GM18508 (cell line): ENCODE measurements at regions not wholly inside any gene's neighbourhood (a gene's known extent, or its start where the extent isn't known, plus 50 kb on each side); places are given as distances from the start of the nearest gene placed in this dataset.
"Not testable (repeated sequence)": the region's sequence is repeated elsewhere in the genome, so short reads cannot be mapped to it uniquely, and the experiment has no call there.

ENCODE experiments used
- ATAC-seq: cut with Tn5 transposase; IDR thresholded peaks from one replicate; pipeline ENCODE4 v1.9.1; 2021; ENCODE audit warnings: moderate number of reproducible peaks; ENCODE audit not compliant: insufficient read depth, unreplicated experiment

- ATAC-seq: no peak
Measured at GRCh38 chr1:214856843-214857242, 225.7 kb upstream of the KCNK2 start.

DNA sequence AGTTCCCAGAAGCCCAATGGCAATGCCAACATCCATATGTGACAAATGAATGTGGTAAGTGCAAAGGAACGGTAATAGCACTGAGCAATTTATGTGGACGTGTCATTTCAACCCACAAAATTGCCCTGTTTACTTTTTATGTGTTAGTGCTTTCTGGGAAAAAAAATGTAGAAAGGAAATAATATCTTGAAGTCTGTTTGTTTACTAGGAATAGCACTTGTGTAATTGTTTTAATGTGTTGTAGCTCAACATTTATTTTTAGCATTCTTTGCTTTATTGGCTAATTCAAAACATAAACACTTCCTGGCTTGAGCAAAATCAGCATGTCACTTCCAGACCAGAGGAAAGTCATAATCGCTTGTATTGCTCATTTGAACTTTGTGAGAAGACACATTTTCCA is 224.8 kb upstream of the KCNK2 start:
- ATAC-seq: no peak

DNA sequence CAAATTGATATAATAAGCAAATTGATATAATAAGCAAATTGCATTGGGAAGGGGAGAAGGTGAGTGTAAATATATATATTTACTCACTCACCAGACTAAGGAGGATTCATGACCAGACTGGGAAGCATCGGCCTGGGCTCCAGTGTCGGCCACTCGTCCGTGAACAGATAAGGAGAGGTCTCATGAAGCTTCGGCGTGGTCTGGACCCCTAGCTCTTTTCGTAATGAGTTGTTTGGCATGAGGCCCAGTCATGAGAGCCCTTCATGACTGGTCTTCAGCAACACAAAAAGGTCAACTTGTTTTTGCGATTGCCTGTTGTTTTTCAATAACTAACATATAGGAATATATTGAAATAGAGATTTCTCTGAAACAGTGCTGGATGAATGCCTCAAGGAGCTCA is 222.9 kb upstream of the KCNK2 start:
- no peak for ATAC-seq

DNA sequence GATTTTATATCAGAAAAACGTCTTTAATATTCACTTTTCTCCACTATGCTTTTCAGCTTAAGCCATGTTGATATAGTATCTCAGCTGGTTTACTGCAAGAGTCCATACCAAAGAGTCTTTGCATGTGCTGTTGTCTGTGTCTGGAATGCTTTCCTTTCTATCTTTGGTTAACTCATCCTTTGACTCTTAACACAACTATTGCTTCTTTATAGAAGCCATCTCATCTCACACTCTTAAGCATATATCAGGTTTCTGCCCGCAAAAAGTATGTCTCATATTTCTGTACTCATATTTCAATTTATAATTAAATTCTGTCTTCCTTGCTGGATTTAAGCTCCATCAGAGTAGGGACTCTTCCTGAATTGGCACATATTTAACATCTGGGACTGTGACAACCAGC is 220.9 kb upstream of the KCNK2 start:
- no peak for ATAC-seq

- ATAC-seq: no peak
Measured at GRCh38 chr1:214862421-214862820, 220.1 kb upstream of the KCNK2 start.

DNA sequence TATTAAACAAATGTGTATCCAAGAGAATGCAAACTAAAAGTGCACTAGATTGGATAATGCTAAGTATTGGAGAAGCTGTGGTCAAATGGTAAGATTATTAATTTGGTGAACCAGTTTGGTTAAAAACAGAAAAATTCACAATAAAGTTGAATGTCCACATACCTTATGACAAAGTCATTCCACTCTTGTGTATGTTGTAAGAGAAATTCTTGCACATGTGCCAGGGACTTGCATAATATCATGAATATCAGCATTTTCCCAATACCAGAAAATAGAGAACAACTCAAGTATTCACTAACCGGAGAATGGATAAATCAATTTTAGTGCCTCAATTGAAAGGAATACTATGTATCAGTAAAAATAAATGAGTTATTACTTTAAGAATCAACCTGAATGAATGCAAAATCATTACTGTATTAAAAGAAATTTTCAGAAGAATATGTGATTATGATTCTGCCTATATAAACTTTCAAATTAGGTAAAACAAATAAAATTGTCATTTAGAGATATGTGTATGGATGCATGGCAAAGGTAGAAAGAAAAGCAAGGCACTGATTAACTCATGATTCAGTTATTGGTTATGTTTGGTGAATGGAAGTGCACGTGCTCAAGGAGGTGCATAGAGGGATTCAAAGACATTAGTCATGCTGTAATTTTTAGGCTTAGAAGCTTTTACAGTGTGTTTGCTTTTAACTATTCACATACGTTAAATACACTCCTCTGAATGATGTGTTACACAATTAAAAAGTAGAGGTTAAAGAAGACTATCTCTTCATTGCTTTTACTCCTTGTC is 217.4 kb upstream of the KCNK2 start:
- no peak for ATAC-seq

DNA sequence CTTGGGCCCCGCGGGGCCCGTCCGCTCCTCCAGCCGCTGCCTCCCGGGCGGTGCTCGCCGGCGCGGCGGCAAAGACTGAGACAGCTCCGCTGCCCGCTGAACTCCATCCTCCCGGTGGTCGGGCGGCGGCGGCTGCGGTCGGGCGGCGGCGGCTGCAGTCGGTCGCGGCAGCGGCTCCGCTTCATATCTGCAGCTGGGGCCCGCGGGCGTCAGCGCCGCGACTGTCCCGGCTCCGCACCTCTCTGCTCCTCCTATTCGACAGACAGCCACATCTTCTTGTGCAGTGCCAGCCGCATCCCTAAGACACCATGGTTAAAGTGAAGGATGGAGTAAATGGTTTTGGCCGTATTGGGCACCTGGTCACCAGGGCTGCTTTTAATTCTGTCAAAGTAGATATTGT is 212.1 kb upstream of the KCNK2 start:
- not testable (repeated sequence) for ATAC-seq

DNA sequence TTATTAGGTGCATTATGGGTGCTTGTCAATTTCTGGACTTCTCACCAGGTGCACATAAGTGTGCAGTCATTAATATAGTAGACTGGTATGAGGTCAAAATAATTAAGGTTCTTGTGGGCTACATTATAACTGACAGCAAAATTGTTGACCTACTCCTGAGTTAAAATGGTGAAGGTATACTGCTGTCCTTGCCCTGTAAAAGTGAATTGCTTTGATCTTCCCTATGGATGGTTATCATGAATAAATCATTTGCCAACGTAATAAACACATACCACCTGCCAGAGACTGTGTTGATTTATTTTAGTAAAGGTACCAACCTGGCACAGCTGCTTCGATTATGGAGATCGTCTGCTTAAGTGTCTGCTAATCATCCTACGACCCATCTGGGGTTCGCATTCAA is 201.6 kb upstream of the KCNK2 start:
- ATAC-seq: no peak

DNA sequence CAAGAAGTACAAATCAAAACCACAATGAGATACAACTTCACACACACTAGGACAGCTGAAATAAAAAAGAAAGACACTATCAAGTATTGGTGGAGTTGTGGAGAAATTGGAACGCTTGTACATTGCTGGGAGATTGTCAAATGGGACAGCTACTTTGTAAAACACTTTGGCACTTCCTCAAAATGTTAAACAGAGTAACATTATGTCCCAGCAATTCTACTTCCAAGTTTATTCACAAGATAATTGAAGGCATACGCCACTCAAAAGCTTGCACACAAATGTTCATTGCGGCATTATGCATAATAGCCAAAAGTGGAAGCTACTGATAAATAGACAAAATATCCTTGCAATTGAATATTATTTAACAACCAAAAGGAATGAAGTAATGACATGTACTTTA is 199.9 kb upstream of the KCNK2 start:
- ATAC-seq: no peak

GRCh38 chr1:214895011-214895600 is 187.4 kb upstream of the KCNK2 start:
- ATAC-seq: no peak

DNA sequence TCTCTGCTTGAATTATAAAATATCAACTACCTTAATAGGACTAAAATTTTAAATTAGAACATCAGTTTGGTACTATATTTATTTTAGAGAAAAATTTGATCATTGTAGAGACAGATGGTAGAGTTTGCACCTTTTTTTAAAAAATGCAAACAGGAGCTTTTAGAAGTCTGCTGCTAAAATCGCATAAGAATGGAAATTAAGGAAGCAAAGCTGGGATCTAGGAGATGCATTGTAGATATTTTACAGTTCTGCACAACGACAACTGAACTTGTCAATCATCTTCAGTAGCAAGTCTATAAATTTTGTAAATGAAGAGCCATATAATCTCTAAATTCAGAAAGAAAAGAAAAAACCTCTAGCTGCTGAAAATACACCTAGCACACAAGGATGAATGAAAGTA is 185.6 kb upstream of the KCNK2 start:
- no peak for ATAC-seq

GRCh38 chr1:214897581-214897980 is 185.0 kb upstream of the KCNK2 start:
- no peak for ATAC-seq

- no peak for ATAC-seq
Measured at GRCh38 chr1:214898161-214898560, 184.4 kb upstream of the KCNK2 start.

GRCh38 chr1:214898718-214899117 is 183.8 kb upstream of the KCNK2 start:
- ATAC-seq: no peak

DNA sequence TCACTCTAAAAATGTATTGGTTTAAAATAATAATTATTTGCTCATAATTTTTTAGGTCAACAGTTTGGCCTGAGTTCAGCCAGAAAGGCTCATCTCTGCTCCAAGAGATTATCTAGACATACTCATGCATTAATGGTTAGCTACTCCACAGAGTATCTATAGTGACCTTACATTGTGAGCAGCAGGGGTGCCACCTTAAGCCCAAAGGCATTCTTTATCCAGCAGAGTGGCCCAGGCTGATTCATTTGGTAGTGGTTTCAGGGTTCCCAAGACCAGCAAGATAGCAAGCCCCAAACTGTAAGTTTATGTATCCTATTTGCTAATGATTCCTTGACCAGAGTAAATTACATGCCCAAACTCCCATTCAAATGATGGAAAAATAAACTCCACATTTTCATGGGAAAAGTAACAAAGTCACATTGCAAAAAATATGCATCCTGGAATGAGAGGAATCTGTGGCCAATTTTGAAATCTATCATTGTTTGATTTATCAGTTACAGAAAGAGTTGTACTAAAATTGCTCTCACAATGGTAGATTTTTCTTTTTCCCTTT is 182.6 kb upstream of the KCNK2 start:
- no peak for ATAC-seq

GRCh38 chr1:214900590-214900989 is 181.9 kb upstream of the KCNK2 start:
- no peak for ATAC-seq

DNA sequence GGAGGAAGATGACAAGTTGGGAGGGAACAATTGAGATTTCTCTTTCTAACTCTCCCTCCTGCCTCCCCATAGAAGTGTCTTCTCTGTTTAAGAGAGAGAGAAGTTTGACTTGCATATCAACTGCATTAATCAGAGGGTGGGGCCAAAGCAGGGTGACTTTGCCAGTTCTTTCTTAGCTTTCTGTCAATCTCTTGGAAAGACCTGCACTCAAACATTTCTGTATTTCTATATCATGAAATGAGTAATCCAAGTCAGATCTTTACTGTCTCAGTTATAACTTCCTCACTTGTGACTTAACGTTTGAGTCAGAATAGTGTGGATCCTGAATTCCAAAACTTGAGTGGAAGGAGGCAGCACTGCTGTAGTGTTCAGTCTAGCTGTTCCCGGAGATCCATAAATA is 180.8 kb upstream of the KCNK2 start:
- ATAC-seq: no peak

DNA sequence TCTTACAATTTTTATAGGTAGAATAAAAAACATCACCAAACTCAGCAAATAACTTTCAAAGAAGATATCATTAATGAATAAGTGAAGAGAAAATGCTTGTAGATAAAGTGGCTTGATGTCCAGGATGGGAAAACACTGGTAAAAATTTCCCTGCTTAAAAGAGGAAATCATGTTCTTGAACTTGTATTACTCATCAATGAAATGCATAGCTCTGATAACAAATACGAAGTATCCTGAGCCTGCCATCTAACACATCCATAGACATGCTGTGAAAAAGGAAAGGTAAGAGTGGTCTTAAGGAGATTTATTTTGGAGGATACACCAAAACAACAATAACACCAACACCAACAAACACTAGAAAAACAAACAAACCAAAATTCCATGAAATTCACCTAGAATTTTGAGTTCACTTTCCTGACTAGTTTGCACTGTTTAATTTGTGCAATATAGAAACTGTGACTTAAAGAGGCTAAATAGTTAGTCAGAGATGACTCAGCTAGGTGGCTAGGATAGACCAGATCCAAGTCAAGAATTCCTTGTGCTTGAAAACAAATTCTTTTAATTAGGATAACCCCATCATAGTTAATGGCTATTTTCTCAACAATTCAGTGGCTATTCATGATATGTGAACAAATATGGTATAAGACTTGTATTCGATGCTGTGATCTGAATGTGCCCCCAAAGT is 179.8 kb upstream of the KCNK2 start:
- no peak for ATAC-seq

DNA sequence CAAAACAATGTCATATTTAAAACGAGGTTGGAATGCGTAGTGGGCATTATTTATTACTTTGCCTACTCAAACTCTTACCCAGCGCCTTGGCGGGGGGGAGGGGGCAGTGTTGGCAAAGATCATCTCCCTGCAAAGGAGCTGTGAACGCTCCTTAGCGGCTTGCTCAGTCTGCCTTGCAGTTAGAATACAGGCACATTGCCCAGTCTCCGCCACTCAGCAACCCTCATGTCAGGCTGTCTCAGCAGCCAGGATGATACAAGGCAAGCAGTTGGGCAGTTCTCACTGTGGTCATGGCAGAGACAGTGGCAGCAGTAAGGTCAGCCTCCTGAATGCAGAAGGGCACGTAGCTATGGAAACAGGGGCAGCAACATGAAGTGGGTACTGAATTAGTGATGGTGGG is 170.4 kb upstream of the KCNK2 start:
- ATAC-seq: no peak

DNA sequence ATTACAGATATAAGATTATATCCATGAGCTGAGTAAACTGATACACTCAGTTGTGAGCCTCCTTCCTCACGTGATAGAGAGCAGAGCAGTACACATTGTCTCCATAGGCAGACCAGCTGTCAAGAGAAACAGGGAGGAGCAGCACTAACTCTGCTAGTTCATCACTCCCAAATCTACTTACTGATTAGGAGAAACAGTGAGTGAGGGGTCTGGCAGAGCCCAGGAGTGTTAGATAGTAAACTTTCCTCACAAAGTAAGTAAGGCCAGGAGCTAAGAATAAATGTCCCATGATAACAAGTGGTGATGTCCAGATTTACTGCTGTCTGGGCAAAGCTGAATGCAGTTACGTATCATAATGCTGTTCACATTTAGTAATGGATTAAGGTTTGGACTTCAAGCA is 168.6 kb upstream of the KCNK2 start:
- ATAC-seq: no peak

DNA sequence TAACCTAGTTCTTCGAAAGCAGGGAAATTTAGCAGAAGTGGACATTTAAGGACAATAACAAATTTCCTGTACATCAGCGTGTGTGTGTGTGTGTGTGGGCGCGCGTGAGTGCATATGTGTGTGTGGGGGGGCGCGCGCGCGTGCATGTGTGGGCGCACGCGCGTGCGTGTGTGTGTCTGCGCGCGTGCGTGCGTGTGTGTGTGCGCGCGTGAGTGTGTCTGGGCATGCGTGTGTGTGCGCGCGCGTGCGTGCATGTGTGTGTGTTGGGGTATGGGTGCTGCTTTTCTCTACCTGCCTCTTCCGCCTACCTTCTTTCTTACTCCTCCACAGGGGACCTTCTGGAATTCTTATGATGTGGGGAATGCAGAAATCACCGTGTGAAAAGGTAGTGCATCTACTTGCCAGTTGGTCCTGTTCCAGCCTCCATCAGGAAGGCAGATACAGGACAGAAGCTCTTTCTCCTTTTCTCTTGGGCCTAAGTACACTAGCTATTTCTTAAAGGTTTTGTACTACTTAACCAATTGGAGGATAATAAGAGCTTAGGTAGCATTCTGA is 165.4 kb upstream of the KCNK2 start:
- ATAC-seq: no peak
